ENCODE measurements at regions not wholly inside any gene's neighbourhood (a gene's known extent, or its start where the extent isn't known, plus 50 kb on each side); places are given as distances from the start of the nearest gene placed in this dataset.
"Not testable (repeated sequence)": the region's sequence is repeated elsewhere in the genome, so short reads cannot be mapped to it uniquely, and the experiment has no call there.

- no peak for DNase-seq
Observed at GRCh38 chr3:144463911-144464310, 492.3 kb downstream of the DIPK2A start.

- DNase-seq = no peak
Observed at GRCh38 chr3:144466114-144466513, 494.5 kb downstream of the DIPK2A start.

- no peak for DNase-seq
Observed at GRCh38 chr3:144466540-144466939, 494.9 kb downstream of the DIPK2A start.

GRCh38 chr3:144470666-144471065 is 499.0 kb downstream of the DIPK2A start:
- no peak for DNase-seq

GRCh38 chr3:144477593-144477992 is 506.0 kb downstream of the DIPK2A start:
- no peak for DNase-seq

- no peak for DNase-seq
Observed at GRCh38 chr3:144480416-144480919, 508.8 kb downstream of the DIPK2A start.

- no peak for DNase-seq
Observed at GRCh38 chr3:144482876-144483275, 511.3 kb downstream of the DIPK2A start.

- DNase-seq = no peak
Observed at GRCh38 chr3:144487011-144487410, 515.4 kb downstream of the DIPK2A start.

GRCh38 chr3:144488927-144489326 is 517.3 kb downstream of the DIPK2A start:
- DNase-seq = no peak

- no peak for DNase-seq
Observed at GRCh38 chr3:144491333-144491732, 519.7 kb downstream of the DIPK2A start.

GRCh38 chr3:144494651-144495050 is 523.0 kb downstream of the DIPK2A start:
- not testable (repeated sequence) for DNase-seq

GRCh38 chr3:144496141-144496835 is 524.7 kb downstream of the DIPK2A start:
- no peak for DNase-seq

- no peak for DNase-seq
Observed at GRCh38 chr3:144497452-144497851, 525.8 kb downstream of the DIPK2A start.

- no peak for DNase-seq
Observed at GRCh38 chr3:144499001-144499930, 527.6 kb downstream of the DIPK2A start.

GRCh38 chr3:144501467-144501866 is 529.8 kb downstream of the DIPK2A start:
- DNase-seq = no peak

GRCh38 chr3:144502402-144502801 is 530.8 kb downstream of the DIPK2A start:
- DNase-seq = no peak

GRCh38 chr3:144506375-144506774 is 534.8 kb downstream of the DIPK2A start:
- not testable (repeated sequence) for DNase-seq

GRCh38 chr3:144511346-144511745 is 539.7 kb downstream of the DIPK2A start:
- no peak for DNase-seq

- DNase-seq = no peak
Observed at GRCh38 chr3:144516026-144516425, 544.4 kb downstream of the DIPK2A start.

- no peak for DNase-seq
Observed at GRCh38 chr3:144516589-144516988, 545.0 kb downstream of the DIPK2A start.

GRCh38 chr3:144521131-144521530 is 549.5 kb downstream of the DIPK2A start:
- no peak for DNase-seq

- DNase-seq = no peak
Observed at GRCh38 chr3:144522456-144522855, 550.8 kb downstream of the DIPK2A start.

GRCh38 chr3:144523396-144523795 is 551.8 kb downstream of the DIPK2A start:
- DNase-seq = no peak
